ENCODE measurements at regions not wholly inside any gene's neighbourhood (a gene's known extent, or its start where the extent isn't known, plus 50 kb on each side); places are given as distances from the start of the nearest gene placed in this dataset.

GRCh38 chr13:40420160-40420740 lies 246.2 kb downstream of the FOXO1 start:
- Histone ChIP-seq H3K9ac (ENCODE audit: low read length in 3 of 3) (no peak overlapping the region), H3K27me3 (ENCODE audit: control insufficient read depth, insufficient read depth, low read length) (no peaks in the 10 kb centered on the region), H3K4me1 (ENCODE audit: control insufficient read depth in 2 of 3, insufficient read depth in 2 of 3, low read depth in 1 of 3, low read length in 3 of 3) (no peaks in the 10 kb centered on the region), H3K9me3 (ENCODE audit: control insufficient read depth in 2 of 3, insufficient read depth in 1 of 3, low read length in 3 of 3) (no peaks in the 10 kb centered on the region), H3K27ac (ENCODE audit: low read depth in 2 of 2, low read length in 2 of 2) (no peak overlapping the region), H3K4me3 (ENCODE audit: low read length in 3 of 3) (no peak overlapping the region), H3K36me3 (ENCODE audit: control insufficient read depth in 2 of 3, insufficient read depth in 3 of 3, low read length in 3 of 3) (no peaks in the 10 kb centered on the region)
- intact Hi-C loops (cut with DNase I): no loop called here
- no peak for DNase-seq
- no peak for FAIRE-seq
- TF ChIP-seq, protein P1, sequence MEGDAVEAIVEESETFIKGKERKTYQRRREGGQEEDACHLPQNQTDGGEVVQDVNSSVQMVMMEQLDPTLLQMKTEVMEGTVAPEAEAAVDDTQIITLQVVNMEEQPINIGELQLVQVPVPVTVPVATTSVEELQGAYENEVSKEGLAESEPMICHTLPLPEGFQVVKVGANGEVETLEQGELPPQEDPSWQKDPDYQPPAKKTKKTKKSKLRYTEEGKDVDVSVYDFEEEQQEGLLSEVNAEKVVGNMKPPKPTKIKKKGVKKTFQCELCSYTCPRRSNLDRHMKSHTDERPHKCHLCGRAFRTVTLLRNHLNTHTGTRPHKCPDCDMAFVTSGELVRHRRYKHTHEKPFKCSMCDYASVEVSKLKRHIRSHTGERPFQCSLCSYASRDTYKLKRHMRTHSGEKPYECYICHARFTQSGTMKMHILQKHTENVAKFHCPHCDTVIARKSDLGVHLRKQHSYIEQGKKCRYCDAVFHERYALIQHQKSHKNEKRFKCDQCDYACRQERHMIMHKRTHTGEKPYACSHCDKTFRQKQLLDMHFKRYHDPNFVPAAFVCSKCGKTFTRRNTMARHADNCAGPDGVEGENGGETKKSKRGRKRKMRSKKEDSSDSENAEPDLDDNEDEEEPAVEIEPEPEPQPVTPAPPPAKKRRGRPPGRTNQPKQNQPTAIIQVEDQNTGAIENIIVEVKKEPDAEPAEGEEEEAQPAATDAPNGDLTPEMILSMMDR (IDR thresholded peaks at IDR 0.05; ENCODE audit: borderline replicate concordance, extremely low read depth, insufficient read depth): no peak

GRCh38 chr13:40422588-40423235 lies 243.7 kb downstream of the FOXO1 start:
- intact Hi-C loops (cut with DNase I): no loop called here
- Histone ChIP-seq H3K9ac (ENCODE audit: low read length in 3 of 3) (no peak overlapping the region), H3K27ac (ENCODE audit: low read depth in 2 of 2, low read length in 2 of 2) (no peak overlapping the region), H3K9me3 (ENCODE audit: control insufficient read depth in 2 of 3, insufficient read depth in 1 of 3, low read length in 3 of 3) (no peaks in the 10 kb centered on the region), H3K36me3 (ENCODE audit: control insufficient read depth in 2 of 3, insufficient read depth in 3 of 3, low read length in 3 of 3) (no peaks in the 10 kb centered on the region), H3K27me3 (ENCODE audit: control insufficient read depth, insufficient read depth, low read length) (no peaks in the 10 kb centered on the region), H3K4me3 (ENCODE audit: low read length in 3 of 3) (no peak overlapping the region), H3K4me1 (ENCODE audit: control insufficient read depth in 2 of 3, insufficient read depth in 2 of 3, low read depth in 1 of 3, low read length in 3 of 3) (no peaks in the 10 kb centered on the region)
- DNase-seq: no peak
- no peak for FAIRE-seq
- TF ChIP-seq, protein P1 (IDR thresholded peaks at IDR 0.05; ENCODE audit: borderline replicate concordance, extremely low read depth, insufficient read depth): no peak

DNA sequence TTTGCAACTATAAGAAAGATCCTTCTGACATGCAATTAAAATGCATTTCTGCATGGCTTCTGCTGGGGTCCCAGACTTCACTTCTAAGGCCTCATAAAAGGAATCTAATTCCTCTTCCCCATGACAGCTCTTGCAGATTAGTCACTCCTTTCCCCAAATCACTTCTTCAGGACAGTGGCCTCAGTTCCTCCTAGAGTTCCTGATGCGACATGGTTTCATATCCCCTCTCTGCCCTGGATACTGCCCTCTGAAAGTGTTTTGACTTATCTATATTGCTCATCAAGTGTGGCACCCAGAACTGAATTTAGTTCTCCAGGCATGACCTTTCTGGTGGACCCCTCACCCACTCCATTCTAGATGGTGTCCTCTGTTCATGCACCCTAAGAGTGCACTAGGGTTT lies 238.1 kb downstream of the FOXO1 start:
- Histone ChIP-seq H3K4me1 (ENCODE audit: control insufficient read depth in 2 of 3, insufficient read depth in 2 of 3, low read depth in 1 of 3, low read length in 3 of 3) (no peaks in the 10 kb centered on the region), H3K27me3 (ENCODE audit: control insufficient read depth, insufficient read depth, low read length) (no peaks in the 10 kb centered on the region), H3K36me3 (ENCODE audit: control insufficient read depth in 2 of 3, insufficient read depth in 3 of 3, low read length in 3 of 3) (no peaks in the 10 kb centered on the region), H3K27ac (ENCODE audit: low read depth in 2 of 2, low read length in 2 of 2) (no peak overlapping the region), H3K9me3 (ENCODE audit: control insufficient read depth in 2 of 3, insufficient read depth in 1 of 3, low read length in 3 of 3) (no peaks in the 10 kb centered on the region), H3K4me3 (ENCODE audit: low read length in 3 of 3) (no peak overlapping the region), H3K9ac (ENCODE audit: low read length in 3 of 3) (no peak overlapping the region)
- TF ChIP-seq, protein P1 (IDR thresholded peaks at IDR 0.05; ENCODE audit: borderline replicate concordance, extremely low read depth, insufficient read depth): no peak
- intact Hi-C loops (cut with DNase I): no loop called here
- FAIRE-seq (no peak), DNase-seq (no peak)
